RCC 7860 (cell line): ENCODE measurements at regions not wholly inside any gene's neighbourhood (a gene's known extent, or its start where the extent isn't known, plus 50 kb on each side); places are given as distances from the start of the nearest gene placed in this dataset.

Experiments used
- DNase-seq: peaks from one replicate; pipeline ENCODE4 v3.0.0-alpha.2; 2015; ENCODE audit warnings: low spot score
- FAIRE-seq: peaks from 2 replicates; lab custom pipeline; 2012; peaks lifted over from hg19 to GRCh38; lab: Jason Lieb, UNC

- no peak for DNase-seq
- FAIRE-seq = no peak
Measured at GRCh38 chr12:92294676-92295440, 149.2 kb upstream of the BTG1 start.

GRCh38 chr12:92292016-92292415 lies 146.4 kb upstream of the BTG1 start:
- DNase-seq (no peak), FAIRE-seq (no peak)

GRCh38 chr12:92290886-92291285 lies 145.2 kb upstream of the BTG1 start:
- DNase-seq (no peak), FAIRE-seq (no peak)

DNA sequence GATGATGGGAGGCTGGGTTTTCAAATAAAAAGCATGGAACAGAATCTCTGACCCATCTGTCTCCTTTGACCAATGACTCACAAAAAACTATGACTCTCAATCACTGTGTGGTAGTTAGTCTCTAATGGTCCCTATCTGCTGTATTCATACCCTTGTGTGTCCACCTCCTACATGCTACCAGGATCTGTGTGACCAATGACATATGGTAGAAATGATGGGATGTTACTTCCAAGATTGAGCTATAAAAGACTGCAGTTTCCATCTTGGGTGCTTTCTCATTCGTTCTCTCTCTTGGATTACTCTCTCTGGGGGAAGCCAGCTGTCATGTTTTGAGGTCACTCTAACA lies 144.7 kb upstream of the BTG1 start:
- DNase-seq (peak; percentile 10), FAIRE-seq (no peak)

DNA sequence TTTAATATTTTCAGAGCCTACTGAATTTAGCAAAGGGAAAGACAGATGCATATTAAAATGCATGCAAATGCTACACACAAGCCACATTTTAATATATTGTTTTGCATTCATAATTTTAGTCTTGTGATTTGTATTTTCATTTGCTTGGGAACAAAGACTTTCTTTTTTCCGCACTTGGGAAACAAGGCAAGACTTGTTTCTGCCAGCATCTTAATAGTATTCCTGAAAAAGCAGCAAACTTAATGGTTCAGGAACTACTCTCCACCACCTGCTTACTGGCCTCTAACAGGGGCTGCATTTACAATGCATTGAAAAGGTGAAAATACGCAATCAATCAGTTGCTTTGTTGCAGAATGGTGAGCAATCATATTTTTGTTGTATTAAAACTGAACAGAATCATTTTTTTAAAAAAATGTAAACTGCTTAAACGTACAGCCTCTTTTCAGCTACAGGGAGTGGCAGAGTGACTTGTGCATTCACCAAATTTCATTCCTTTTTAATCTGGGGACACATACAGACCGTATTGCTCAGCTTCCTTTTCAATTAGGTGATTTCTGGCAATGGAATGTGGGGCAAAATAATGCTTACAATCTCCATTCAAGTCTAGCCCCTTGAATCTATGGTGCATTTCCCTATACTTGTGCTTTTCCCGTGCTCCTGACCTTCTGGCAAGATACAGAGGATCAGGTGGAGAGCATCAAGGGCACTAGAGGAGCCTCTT lies 144.1 kb upstream of the BTG1 start:
- FAIRE-seq = no peak
- no peak for DNase-seq

DNA sequence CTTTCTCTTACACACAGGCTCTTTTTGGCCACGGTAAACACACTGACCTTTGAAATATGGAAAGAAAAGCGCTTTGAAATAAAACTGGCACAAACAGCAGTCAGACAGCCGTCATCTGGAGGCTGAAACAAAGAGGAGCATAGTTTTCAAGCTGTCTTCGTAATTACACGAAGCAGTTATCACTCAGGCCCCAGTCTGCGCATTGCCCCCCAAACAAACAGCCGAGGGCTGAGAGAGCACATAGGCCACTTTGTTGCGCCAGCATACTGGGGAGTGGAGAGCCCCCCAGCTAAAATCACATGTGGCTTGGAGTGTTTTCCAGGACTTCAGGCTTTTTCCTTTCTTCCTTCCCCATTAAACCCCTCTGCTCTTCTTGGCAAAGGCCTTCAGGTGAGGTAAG lies 142.9 kb upstream of the BTG1 start:
- no peak for FAIRE-seq
- no peak for DNase-seq

GRCh38 chr12:92278378-92278828 lies 132.8 kb upstream of the BTG1 start:
- no peak for DNase-seq
- FAIRE-seq = no peak

- FAIRE-seq (no peak), DNase-seq (no peak)
Measured at GRCh38 chr12:92277795-92278194, 132.1 kb upstream of the BTG1 start.

- FAIRE-seq (no peak), DNase-seq (no peak)
Measured at GRCh38 chr12:92276276-92276675, 130.6 kb upstream of the BTG1 start.

DNA sequence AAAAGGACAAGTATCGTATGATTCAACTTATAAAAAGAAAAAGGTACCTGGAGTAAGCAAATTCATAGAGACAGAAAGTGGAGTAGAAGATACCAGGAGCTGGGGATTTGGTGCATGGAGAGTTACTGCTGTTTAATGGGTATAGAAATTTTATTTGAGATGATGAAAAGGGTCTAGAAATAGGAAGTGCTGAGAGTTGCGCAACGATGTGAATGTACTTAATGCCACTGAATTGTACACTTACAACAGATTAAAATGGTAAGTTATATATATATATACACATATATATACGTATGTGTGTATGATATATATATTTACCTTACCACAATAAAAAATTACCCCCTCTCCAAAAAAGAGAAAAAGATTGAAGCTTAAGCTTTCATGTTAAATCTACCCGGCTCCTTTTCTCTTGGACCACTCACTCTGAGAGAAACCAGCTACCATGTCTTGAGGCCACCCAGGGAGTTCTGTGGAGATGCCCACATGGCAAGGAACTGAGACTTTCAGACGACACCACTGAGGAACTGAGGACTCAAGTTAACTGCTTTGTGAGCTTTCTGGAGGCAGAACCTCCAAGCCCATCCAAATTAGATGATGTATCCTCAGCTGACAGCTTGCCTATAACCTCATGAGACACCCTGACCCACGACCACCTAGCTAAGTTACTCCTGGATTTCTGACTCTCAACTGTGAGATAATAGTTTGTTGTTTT lies 130.0 kb upstream of the BTG1 start:
- no peak for DNase-seq
- no peak for FAIRE-seq

DNA sequence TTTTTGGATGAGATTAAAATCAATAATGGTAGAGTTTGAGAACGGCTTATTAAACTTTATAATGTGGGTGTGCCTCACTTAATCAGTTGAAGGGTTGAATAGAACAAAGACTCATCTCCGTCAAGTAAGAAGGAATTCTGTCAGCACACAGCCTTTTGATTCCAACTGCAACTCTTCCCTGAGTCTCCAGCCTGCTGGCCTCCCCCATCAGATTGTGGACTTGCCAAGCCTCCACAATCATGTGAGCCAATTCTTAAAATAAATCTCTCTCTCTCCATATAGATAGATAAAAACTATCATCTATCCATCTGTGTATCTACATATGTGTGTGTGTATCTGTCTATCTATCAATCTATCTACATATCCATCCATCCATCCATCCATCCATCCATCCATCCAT lies 127.4 kb upstream of the BTG1 start:
- no peak for FAIRE-seq
- DNase-seq = no peak

DNA sequence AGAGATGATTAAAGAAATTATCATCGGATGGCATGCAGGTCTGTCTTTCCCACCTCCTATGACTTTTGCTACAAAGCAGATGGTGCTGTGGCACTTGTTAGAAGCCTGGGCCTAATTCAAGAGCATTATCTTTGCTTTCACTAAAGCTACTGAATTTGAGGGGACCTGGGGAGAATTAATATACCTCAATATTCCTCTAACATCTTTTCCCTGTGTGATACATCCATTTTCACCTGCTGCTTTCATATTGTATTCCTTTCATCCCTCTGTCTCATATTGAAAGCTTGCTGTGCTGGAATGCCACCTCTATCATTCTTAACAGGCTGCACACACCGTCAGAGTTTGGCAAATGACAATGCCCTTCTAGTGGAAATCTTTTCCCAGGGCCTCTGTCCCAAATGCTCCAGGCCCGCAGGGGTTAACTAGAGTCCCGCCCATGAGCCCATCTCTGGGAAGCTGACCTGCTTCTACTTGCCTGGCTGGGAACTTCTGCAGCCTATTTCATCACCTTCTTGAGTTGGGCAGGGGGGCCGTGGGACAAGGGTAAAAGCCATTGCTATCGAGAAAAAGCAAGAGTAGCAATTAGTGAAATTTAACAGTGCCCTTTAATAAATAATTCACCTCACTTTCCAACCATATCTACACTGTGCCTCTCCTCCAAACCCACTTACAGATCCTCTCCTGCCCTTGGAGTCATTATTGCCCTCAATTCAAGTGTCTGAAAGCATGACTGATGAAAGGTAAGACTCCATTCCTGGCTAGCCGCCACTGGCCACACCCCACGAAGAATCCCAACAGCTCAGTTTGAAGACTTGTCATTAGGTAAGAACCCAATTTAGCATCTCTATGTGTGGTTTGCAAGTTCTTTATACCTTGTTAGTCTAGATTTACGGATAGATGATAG lies 126.7 kb upstream of the BTG1 start:
- FAIRE-seq (no peak), DNase-seq (no peak)

DNA sequence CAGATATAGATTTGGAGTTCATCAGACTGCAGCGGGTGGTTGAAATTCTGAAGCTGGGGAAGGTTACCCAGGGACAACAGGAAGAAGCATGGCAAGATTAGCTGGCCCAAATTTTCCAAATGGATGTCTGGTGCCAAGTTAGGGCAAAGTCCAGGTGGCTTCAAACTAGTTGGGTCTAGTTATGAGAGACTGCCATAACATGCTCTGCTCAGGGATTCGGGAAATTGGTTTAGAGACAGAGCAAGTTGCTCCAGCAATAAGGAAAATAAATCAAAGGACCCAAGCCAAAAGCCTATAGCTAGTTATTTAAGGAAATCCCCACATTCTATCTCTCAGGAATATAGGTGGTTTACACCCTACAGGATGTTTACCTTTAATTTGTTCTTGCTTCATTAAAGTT lies 125.7 kb upstream of the BTG1 start:
- DNase-seq = no peak
- FAIRE-seq = no peak

GRCh38 chr12:92270521-92270920 lies 124.9 kb upstream of the BTG1 start:
- no peak for DNase-seq
- no peak for FAIRE-seq

GRCh38 chr12:92268946-92269345 lies 123.3 kb upstream of the BTG1 start:
- no peak for DNase-seq
- no peak for FAIRE-seq

DNA sequence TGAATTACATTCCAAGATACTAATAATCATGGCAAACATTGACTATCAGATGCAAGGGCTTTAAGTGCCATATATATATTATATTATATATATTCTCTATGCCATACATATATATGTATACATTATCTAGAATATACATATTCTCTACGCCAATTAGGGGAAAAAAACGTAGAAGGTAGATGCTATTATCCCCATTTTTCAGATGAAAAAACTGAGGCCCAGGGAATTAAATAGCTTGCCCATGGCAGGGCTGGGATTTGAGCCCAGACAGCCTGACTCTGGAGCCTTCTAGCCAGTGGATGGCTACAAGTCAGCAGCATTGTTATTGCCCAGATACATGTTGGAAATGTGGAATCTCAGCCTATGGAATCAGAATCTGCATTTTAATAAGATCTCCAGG lies 116.0 kb upstream of the BTG1 start:
- FAIRE-seq (no peak), DNase-seq (no peak)

DNA sequence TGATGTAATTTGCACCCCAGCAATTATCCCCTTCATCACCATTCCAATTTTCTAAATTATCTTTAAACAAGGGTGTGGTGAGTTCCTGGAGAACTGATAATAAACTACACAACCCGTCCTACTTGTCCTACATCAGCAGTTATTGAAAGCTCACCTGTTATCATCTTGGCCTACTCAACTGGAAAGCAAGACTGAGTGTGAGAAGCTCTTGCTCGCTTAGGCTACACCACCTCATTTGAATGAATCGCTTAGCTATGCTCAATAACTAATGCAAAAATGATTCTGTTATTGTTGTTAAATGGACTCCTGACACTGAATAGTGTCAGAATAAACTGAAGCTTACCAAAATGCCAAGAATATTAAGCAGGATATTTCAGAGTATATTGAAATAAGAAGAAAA lies 115.4 kb upstream of the BTG1 start:
- FAIRE-seq (no peak), DNase-seq (no peak)

DNA sequence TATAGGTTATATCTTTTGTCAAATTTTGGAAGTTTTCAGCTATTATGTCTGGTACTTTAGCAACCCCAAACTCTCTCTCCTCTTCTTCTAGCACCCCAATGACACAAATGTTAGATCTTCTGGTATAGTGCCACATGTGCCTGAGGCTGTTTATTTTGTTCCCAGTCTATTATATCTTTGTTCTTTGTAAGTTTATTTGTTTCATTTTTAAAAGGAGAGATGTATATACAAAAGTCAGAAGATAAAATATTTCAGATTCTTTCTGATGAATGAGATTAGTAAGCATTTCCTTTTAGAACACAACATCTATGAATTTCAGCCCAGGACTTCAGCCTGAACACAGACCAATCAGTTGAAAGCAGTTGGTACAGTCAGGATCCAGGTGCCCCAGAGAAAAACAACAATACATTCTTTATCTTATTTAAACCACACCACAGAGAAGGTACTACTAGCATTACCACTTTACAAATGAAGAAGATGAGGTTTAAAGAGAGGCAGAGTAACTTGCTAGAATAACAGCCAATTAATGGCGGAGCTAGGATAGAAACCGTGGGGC lies 114.1 kb upstream of the BTG1 start:
- DNase-seq (no peak), FAIRE-seq (no peak)

DNA sequence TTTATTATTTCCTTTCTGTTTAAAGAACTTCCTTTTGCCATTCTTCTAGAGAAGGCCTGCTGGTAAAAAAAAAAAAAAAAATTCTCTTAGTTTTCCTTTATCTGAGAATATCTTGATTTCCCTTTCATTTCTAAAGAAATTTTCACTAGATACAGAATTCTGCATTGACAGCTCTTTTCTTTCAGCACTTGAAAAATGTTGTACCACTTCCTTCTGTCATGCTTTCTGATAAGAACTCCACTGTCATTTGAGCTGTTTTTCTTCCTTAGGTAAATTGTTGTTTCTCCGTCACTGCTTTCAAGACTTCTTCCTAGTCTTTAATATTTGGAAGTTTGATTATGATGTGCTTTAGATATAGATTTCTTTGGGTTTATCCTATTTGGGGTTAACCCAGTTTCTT lies 113.6 kb upstream of the BTG1 start:
- no peak for FAIRE-seq
- no peak for DNase-seq

- no peak for DNase-seq
- no peak for FAIRE-seq
Measured at GRCh38 chr12:92257261-92257660, 111.6 kb upstream of the BTG1 start.

GRCh38 chr12:92255741-92256140 lies 110.1 kb upstream of the BTG1 start:
- no peak for FAIRE-seq
- no peak for DNase-seq
